Stimulated activated CD8-positive, alpha-beta memory T cell treated with anti-CD3 and anti-CD28 coated beads, Interleukin-7, amount 100 ng/mL, for 24 hours (primary cell): ENCODE measurements at regions not wholly inside any gene's neighbourhood (a gene's known extent, or its start where the extent isn't known, plus 50 kb on each side); places are given as distances from the start of the nearest gene placed in this dataset.

Source experiments
- DNase-seq: peaks from one replicate; pipeline ENCODE4 v3.0.0-alpha.2; 2020; ENCODE audit warnings: low read depth

DNA sequence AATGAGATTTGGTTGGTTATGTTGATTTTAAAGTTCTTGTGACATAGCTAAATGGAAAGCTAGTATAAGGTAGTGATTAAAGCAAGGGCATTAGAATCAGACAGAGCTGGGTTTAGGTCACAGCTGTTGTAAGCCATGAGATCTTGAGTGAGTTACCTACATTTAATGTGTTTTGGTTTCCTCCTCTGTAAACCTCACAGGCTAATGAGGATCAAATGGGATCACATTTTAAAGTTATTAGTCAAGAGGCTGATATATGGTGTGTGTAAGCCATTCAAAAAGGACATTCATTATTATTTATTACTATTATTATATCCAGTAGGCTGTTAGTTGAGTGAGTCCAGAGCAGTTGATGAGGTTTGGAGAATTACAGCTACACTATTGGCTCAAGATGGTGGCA lies 416.2 kb downstream of the IRS1 start:
- DNase-seq: no peak

DNA sequence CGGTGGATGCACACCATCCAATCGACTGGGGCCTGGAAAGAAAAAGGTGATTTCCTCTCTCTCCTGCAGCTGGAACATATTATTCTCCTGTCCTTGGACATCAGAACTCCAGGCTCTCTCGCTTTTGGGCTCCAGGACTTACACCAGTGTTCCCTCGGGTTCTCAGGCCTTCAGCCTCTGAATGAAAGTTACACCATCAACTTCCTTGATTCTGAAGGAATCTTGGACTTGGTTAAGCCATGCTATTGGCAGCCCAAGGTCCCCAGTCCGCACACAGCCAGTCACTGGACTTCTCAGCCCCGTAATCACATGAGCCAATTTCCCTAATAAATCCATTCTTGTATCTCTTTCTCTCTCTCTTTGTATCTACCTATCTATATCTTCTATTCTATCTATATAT lies 418.9 kb downstream of the IRS1 start:
- no peak for DNase-seq

DNA sequence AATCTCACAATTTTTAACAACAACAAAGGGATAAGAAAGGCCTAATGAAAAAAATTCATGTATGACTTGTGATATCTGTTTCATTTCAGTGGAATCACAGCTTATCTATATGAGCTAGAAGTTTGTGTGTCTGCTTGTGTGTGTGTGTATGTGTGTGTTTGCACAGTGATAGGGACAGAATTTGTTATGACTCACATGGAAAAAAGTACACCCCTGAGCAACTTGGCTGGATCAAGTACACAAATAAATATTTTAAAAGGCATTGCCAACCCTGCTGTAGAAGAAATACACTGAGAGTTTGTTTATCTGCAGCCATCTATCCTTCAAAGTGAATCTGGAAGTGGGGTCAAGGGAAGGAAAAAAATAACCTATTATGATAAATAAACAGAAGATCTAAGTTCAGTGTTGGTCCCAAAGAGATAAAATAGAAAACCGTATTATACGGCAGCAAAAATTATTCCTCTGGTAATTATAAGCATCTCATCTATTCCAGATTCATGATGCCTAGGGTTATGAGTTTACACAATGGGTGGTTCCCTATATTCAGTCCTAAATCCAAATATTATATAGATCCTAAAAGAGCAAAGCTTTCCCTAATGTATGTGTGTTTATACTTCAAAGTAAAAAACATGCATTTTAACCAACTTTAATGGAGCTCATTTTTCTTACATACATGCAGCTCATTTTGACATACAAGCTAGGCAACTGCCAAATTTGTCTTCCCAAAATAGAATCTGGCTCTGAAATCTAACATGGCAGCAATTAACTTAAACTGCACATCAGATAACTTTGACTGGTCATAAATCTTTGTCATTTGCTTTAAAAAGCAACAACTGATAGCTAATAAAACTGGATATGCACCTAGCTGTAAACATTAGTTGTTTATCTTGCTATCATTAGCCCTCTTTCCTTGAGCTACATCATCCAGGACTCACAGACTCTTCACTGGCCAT lies 420.6 kb downstream of the IRS1 start:
- no peak for DNase-seq

DNA sequence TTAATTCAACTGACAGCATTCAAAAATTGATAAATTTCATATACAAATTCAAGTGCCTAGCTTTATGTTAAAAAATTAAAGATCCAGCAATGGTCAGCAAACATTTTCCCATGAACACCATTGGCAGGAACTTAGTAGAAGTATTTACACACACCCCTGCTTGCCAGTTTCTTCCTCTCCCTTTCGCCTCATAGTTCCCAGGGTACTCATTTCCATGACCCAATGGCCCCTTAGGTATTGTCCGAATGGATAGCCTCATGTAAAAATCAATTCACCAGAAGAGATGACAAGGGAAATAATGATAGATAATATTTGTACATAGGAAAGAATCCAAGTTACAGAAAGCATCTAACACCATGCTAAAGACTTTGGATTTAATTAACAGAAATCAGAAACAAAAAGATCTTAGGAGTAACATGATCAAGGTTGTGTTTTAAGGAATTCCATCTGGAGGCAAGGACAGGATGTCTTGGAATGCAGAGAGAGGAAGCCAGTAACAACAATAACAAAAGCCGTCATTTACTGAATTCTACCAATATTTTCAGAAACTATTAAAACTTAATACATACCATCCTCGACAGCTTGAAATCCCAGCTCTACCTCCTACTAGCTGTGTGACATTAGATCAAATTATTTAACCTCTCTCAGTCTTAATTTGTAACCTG lies 423.0 kb downstream of the IRS1 start:
- no peak for DNase-seq

DNA sequence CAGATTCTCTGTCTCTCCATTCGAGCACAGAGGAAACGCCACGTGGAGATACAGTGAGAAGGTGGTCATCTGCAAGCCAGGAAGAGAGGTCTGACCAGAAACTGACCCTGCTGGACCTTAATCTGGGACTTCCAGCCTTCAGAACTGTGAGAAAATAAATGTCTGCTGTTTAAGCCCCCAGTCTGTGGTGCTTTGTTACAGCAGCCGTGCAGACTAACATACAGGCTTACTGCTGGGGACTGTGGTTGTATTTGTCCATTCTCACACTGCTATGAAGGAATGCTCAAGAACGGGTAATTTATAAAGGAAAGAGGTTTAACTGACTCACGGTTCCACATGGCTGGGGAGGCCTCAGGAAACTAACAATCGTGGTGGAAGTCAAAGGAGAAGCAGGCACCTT lies 432.7 kb downstream of the IRS1 start:
- DNase-seq: no peak

DNA sequence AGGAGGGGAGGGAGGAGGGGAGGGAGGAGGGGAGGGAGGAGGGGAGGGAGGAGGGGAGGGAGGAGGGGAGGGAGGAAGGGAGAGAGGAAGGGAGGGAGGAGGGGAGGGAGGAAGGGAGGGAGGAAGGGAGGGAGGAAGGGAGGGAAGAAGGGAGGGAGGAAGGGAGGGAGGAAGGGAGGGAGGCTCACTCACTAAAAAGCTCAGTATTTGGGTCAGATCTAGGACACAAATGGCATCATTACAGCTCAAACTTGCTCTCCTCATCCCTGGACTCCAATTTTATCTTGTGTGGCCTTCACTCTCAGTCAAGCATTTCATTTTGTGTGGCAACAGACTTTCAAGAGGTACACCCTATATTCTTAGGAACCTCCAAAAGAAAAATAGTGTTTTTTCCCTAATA lies 435.4 kb downstream of the IRS1 start:
- DNase-seq: no peak

DNA sequence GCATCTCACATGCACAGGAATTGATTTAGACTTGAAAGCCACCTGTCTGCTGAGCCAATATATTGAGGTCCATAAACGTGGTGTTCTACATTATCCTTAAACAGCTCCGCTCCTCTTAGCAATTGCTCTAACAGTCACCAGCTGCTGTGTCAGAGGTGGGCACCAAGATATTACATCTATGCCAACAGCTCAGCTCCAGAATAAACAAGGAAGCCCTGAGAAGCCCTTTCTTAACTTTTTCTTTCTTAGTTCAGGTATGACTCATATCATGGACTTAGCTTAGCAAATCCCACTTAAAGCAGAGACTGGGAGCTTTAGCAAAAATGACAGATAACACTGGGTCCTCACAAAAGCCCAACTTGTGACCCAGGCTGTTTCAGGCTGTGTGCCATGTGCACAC lies 436.6 kb downstream of the IRS1 start:
- no peak for DNase-seq

DNA sequence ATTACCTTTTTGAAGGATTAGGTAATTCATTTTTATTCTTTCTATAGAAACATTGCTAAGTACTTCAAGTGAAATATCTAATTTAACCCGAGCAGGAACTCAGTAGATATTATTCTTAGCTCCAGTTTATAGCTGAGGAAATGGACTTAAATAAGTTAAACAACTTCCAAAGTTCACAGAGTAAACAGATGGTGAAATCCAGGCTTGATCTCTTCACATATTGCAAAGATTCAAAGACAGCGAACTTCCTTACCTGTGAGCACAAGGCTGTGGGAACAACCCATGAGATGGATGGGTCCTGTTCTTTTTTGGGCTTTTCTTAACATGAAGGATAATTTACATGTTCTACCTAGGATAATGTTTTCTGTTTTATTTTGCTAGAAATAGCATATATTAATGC lies 439.0 kb downstream of the IRS1 start:
- DNase-seq: no peak

DNA sequence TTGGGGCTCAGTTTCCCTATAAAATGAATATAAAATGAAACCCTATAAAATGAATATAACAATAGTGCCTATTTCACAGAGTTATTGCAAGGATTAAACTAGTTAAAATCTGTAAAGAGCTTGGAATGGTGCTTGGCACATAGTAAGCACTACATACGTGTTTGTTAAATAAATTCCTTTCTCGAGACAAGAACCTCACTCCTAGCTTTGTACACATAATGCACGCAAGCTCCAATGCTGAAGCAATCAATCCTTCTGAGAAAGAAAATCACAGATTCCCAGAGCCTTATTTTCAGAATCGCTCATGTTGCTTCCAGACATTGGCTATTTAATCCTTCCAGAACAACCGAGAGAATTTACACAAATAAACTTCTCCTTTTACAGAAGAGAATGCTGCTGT lies 440.9 kb downstream of the IRS1 start:
- DNase-seq: no peak

DNA sequence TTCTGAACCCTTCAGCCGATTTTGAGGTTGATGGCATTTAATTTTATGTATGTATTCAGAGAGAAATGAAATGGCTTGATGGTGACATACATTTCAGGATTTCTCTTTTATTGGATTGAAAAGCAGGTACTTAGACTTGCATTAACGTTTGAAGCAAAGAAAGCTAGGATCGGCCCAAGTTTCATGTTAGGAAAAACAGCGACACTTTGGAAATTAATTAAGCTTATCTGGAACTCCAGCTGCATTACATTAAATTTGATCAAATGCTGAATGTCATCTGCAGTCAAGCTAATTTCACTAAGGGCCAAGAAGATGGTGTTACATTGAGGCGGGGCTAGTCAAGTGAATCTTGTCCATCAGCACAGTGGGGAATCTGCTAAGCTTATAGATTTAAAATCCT lies 441.8 kb downstream of the IRS1 start:
- DNase-seq: no peak

DNA sequence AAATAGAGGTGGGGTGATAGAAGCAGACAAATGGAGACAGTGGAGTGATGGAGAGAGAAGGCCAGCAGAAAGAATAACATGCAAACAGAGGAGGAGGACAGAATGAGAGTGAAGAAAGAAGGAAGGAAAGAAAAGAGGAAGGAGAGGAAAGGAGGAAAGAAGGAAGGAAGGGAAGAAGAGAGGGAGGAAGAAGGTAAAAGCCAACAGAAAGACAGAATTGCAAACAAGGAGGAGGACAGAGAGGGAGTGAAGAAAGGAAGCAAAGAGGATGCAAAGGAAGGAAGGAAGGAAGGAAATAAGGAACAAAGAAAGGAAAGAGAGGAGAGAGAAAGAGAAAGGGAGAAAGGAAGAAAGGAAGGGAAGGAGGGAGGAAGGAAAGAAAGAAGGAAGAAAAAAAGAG lies 444.0 kb downstream of the IRS1 start:
- no peak for DNase-seq

DNA sequence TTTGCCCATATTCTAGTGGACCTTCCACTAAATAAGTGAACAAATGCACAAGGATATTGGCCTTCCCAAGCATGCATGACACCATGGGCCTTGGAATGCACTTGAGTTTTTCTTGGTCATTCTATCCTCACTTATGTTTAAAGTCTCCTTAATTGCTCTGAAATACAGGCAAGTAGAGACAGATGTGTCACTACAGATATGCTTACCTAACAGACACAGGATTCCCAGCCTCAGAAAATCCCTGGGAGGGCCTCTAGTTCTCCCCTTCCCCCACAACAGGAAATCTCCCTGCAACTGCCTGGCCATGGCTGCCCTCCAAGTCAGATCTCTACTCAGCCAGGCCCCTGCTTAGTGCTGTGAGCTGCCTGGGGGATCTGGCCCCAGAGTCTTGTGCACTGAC lies 445.2 kb downstream of the IRS1 start:
- no peak for DNase-seq

DNA sequence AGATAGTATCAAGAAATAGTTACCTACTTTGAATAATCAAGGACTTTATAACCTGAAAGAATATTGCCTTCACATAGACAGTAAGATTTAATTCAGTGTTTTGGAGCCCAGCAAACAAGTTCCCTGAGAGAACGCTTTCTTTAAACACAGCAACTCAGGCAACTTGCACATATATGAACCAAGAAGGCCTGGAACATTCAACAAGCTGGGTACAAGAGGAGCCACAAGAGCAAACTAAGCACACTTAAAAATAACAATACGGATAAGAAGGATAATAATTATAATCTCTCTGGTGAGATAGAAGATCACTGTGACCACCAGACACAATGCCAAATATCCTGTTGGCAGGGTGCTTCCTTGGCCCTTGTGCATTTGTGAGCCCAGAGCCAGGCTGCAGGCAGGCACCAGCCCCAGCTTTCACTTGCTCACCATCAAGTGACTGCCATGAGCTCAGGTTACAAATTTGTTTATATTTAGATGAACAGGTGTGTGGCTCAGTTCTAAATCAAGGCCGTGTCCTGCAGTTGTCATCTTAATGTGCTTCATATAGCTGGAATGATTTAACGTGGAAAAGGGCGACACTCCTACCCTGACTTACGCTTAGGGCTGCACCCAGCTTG lies 446.6 kb downstream of the IRS1 start:
- DNase-seq: no peak

DNA sequence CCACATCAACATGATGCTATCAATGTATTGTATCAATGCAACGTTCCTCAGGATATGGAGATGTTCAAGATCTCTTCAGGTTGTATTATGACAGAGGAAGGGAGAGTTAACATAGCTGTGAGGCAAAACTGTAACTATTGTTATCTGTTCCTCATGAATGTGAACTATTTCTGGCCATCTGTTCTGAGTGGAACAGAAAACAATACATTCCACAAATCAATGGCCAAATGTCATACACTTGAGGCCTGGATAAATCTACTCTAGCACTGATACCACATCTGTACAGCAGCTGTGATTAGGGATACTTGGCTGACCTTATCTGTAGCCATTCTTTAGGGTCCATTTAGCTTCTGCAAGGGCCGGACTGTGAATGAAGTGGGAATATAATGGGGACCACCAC lies 447.9 kb downstream of the IRS1 start:
- no peak for DNase-seq

DNA sequence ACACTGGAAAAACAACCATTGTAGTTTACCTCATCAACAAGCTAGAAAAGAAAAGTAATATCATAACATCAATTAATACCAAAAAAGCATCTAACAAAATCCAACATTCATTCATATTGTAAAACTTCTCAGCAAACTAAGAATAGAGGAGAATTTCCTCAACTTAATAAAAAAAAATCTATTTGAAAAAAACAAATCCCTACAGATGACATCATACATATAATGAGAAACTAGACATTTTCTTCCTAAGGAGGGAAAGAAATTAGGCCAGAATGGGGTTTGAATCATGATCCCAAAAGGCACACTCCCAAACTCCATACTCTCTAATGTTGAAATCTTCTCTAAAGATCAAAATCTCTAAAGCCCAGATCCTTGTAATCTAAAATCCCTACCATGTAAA lies 460.0 kb downstream of the IRS1 start:
- no peak for DNase-seq

DNA sequence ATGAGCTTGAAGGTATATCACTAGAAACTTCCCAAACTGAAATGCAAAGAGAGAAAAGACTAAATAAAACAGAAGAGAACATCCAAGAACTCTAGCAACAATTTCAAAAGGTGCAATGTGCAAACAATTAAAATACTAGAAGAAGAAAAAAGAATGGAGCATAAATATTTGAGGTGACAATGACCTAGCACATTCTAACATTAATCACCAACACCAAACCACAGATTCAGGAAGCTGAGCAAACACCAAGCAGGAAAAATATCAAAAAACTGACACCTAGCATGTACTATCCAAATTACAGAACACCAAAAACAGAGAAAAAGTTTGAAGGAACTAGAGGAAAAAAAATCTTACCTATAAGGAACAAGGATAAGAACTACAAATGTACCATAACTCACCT lies 460.8 kb downstream of the IRS1 start:
- no peak for DNase-seq

DNA sequence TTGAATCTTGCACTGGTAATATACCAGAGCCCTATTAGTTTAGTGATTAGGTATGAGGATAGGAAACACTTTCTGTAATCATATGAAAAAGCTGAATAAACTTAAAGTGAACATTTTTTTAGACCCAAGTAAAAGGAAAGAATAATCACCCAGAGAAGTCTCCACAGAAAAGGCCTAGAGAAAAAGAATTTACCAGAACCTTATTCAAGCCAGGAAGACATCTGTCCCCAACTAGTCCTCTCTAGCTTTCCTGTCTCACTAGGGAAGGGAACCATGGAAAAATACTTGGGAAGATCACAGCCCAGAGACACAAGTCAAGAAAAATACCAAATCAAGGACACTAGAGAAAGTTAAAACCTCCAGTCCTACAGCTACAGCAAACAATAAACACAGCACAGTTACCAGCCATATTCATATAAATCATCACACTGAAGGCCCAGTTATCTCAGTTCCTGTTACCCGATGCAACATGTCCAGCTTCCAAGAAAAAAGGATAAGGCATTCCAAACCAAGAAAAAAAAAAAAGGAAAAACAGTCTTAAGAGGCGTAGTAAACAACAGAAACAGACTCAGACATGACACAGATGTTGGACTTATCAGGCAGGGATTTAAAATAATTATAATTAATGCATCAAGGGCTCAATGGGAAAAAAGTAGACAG lies 461.5 kb downstream of the IRS1 start:
- no peak for DNase-seq

DNA sequence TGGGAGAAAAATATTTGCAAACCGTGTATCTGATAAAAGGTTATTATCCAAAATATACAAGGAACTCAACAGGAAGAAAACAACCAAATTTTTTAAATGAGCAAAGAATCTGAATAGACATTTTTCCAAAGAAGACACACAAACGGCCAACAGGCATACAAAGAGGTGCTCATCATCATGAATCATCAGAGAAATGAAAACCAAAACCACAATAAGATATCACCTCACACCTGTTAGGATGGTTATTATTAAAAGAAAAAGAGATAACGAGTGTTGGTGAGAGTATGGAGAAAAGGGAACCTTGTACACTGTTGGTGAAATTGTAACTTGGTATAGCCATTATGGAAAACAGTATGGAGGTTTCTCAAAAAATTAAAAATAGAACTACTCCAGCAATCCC lies 463.3 kb downstream of the IRS1 start:
- DNase-seq: no peak

DNA sequence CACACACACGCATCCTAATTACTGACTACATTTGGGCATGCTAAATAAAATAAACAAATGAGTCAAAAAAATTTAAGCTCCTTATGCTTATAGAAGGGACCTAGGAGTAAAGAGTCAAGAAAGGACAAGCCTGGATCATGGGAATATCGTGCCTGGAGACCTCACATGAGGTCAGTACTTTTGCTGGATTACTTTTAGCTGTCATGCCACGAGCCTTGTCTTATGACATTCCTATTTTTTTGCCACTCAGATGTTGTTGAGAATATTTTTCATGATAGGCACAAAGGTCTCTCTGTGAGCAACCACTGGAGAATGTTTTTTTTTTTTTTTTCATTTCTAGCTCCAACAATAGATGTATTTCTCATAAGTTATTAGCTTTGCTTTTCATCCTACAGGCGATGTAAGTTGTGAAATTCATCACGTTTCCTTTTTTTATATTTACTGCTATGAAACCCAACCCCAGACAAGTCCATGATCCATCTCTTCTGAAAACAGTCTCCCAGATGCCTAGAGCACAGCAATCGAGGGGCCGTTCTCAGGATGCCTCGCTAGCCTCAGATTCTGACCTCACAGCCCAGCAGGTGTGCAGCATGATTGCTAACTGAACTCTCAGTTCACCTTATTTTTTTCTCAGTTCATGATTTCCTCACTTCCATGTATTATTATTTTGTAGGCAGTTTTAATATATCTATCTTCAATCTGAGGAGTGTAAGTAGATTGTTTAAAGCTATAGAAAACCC lies 464.5 kb downstream of the IRS1 start:
- DNase-seq: no peak

DNA sequence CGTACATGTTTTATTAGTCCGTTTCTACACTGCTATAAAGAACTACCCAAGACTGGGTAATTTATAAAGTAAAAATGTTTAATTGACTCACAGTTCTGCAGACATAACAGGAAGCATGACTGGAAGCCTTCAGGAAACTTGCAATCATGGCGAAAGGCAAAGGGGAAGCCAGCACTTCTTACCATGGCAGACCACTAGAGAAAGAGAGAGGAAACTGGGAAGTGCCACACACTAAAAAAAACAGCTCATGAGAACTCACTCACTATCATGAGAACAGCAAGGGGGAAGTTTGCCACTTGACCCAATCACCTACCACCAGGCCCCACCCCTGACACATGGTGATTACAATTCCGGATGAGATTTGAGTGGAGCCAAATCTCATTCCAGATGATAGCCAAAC lies 466.2 kb downstream of the IRS1 start:
- DNase-seq: no peak

DNA sequence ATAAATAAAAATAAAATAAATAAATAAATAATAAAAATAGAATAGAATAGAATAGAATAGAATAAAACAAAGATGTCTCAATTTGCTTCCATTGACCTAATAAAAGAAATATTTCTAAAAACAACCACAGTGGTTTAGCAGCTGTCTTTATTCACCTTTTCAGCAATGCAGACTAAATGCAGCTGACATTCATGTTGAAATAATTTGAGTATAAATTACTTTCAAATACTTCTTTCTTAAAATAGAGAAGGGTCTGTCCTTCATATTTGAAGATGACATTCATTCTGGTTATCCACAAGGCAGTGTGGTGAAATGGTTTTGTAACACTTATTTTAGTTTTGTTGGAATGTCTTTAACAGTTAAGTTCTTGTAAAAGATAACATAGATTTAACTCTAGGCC lies 469.4 kb downstream of the IRS1 start:
- DNase-seq: no peak

DNA sequence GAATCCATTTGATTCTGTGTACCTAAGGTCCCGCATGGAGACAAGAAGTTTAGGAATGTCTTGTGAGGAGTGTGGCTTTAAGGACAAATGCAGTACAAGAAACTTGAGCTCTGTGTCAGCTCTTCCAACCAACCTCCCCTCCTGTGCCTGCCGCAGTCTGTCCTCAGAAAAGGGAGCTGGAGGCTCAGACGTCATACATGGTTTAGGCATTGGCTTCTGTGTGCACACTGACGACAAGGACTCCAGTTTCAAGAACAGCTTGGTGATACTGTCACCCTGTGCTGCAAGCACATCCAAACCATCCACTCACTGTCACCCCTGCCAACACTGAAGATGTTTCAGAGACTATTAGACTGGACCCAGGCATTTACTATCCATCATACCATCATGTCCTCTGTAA lies 470.4 kb downstream of the IRS1 start:
- DNase-seq: no peak
